ENCODE measurements at regions not wholly inside any gene's neighbourhood (a gene's known extent, or its start where the extent isn't known, plus 50 kb on each side); places are given as distances from the start of the nearest gene placed in this dataset.

- no peak for DNase-seq
Measured at GRCh38 chr6:169079650-169080049, 174.0 kb downstream of the THBS2 start.

DNA sequence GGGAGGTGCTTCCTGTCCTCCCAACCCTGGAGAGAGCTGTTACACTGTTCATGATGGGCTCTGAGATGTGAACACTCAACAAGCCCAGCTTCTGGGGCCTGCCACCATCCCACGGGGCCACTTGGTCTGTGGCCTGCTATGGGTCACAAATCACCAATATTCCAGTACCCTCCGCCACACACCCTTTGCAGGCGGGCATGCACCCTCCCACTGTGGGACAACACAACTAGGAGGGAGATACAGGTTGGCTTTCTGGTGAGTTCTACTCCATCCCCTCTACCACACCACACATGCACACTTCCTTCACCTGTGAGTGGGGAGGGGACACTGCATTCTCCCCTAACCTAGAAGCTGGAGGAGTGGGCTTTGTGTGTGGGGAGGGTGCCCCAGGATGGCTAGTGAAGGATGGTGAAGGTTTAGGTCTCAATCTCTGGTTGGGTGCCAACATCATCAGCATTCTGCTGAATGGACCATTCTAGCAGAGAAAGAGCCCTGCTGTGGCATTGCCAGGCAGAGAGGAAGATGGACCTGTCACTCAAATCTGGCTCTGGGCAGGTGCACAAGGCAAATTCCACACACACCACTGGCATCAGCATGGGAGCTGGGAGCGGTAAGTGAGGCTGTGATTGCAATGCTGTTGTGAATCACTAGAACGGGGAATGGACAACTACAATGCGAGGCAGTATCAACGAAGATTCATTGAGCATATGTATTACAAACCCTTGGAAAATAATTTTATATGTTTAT is 175.1 kb downstream of the THBS2 start:
- DNase-seq, result no peak

DNA sequence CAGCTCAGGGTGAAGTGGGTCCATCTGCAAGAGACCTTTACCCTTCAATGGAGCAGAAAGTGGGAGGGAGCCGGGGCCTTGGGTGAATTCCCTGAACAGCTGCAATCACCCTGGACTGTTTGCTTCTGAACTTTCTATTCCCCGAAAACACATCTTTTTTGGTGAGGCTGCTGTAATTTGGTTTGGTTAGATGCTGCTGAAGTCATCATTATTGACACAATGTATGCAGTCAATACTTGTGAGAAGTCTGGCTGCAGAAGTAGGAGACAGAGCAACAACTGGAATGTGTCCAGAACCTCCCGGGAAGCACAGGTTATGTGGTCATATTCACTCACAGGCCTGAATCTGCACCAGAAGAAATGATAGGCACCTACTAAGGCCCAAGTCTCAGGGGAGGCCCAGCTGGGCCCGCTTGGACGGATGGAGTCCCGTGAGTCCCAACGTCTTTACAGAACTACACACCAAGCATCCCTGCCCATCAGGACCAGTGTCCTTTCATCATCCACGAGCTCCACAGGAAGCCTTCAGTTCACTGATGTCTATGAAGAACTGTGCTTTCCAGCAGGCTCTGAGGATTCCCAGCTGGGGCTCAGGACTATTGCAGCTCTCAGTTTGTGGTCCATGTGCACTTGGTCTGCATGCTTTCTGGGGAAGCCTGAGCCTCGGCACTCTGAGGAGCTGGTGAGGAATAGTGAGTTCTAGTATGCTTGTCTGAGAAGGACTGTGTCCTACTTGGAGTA is 177.6 kb downstream of the THBS2 start:
- DNase-seq, result no peak

DNA sequence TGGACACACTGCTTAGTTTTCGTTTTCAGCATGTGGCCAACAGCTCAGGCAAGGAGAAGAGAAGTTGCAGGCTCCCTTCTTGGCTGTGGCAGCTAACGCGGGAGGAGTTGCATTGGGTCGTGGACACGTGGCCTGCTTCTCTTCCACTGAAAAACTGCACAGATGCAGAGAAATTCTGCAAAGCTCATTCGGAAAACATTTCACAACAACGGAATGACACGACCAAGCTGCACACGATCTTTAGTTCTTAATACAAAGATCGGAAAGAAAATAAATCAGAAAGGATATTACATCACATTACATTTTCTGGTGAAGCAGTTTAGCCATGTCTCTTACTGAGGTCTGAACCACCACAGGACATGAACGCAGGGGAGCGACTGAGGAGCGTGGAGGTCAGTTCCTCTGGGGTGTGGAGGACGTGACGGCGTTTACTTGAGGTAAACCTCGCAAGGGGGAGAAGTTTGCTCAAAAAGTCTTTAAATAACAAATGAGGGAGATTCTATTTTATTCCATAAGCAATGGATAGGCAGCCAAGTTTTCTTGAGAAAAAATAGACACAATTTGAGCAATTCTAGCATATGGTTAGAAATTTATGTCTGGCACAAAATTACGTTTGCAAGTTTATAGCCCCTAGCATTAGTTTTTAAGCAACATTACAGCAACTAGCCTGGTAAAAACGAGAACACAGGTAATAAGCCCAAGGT is 178.3 kb downstream of the THBS2 start:
- no peak for DNase-seq

- no peak for DNase-seq
Measured at GRCh38 chr6:169074526-169074925, 179.1 kb downstream of the THBS2 start.

DNA sequence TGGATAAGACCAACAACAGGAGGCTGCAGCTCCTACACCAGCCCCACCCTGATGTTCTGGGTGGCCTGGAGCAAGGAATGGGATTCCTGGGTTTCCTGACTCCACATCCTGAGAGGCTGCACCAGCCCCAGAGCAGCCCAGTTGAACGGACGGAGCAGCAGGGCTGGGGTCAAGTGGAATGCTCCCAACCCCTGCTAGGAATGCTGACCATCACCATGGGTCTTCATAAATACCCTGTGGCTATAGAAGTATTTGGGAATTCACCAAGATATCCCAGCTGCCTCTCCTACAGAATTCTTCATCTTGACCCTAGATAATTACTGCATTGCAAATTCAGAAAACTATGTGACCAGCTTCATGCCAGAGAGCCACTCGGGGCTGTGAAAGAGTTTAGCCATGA is 180.3 kb downstream of the THBS2 start:
- DNase-seq, result no peak

- no peak for DNase-seq
Measured at GRCh38 chr6:169072127-169073042, 181.3 kb downstream of the THBS2 start.

GRCh38 chr6:169071394-169071793 is 182.3 kb downstream of the THBS2 start:
- DNase-seq, result no peak

GRCh38 chr6:169070506-169071176 is 183.0 kb downstream of the THBS2 start:
- no peak for DNase-seq

GRCh38 chr6:169069356-169069755 is 184.3 kb downstream of the THBS2 start:
- DNase-seq, result no peak

DNA sequence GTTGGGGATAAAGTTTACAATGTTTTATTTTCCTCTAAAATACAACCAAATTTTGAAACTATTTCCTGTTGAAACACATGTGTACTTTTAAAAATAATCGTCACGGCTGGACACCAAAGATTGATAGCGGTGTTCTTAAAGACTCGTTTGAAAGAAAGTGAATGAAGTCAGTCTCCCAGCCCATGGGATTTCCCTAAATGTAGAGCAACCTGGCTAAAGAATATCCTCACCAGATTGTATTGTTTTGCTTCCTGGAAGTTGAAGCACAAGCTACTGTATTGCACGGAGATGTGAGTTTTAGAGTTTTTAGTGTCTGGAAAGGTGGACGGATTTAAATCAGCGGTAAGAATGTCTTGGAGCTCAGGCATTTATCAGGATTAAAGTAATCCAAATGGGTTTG is 189.5 kb downstream of the THBS2 start:
- no peak for DNase-seq

DNA sequence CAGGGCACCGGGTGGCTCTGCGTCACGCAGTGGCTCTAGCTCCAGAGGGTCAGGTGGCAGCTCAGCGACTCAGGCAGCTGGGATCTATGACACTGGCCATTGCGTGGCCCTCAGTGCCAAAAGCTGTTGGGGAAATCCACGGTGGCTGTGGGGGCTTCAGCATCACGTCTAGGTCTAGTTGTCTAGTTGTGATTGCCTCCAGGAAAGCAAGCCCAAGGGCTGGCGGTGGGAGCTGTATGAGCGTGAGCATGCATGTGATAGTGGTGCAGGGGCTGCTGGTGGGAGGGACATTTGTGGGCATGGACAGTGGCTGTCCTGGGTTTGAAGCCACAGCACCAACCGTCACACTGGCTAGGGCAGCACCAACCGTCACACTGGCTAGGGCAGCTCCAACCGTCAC is 191.4 kb downstream of the THBS2 start:
- no peak for DNase-seq

GRCh38 chr6:169058634-169059033 is 195.0 kb downstream of the THBS2 start:
- DNase-seq, result no peak

- no peak for DNase-seq
Measured at GRCh38 chr6:169052462-169052861, 201.2 kb downstream of the THBS2 start.

- DNase-seq, result no peak
Measured at GRCh38 chr6:169051371-169051770, 202.3 kb downstream of the THBS2 start.

DNA sequence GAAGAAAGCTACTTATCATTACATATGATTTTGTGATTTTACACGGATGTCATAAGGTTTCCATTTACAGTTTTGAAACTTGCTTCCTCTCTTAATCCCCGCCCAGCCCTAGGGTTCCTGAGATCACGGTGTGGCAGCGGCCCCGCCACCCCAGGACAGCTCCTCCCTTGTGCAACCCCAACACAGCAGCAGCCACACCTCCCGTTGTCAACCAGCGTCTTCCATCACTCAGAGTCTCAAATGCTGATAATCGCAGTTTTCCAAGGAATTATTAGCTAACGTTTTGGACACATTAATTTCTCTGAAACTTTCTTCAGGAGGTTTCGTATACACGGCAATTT is 204.8 kb downstream of the THBS2 start:
- no peak for DNase-seq

DNA sequence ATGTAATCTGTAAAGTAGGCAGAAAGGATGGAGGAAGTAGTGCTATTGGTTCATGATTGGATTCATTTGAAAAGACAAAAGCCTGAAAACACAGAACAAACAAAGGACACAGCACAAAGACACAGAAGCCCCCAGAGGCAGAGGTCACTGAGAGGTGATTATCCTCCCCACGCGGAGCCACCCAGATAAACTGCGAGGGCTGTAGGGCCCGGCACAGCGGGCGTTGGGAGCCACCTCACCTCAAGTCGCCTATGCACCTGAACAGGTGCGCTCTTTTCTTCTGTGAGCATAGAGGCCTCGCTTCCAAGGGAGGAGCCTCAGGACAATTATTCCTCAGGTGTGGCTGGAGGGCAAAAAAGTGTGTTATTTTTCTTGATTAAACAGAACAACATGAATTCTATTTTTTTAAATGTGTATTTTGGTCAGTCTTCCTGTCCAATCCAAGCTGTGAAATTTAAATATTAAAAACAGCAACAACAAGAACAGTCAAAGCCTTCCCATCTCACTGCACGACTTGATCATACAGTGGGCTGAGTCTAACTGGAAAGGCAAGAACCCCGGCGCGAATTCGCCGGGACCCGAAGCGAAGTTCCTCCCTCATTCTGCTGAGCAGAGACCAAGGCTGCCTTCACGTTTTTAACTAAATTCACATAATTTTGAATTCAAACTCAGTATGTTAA is 205.3 kb downstream of the THBS2 start:
- DNase-seq, result no peak

- DNase-seq, result no peak
Measured at GRCh38 chr6:169047345-169047744, 206.3 kb downstream of the THBS2 start.

GRCh38 chr6:169046483-169047192 is 207.0 kb downstream of the THBS2 start:
- DNase-seq, result no peak

DNA sequence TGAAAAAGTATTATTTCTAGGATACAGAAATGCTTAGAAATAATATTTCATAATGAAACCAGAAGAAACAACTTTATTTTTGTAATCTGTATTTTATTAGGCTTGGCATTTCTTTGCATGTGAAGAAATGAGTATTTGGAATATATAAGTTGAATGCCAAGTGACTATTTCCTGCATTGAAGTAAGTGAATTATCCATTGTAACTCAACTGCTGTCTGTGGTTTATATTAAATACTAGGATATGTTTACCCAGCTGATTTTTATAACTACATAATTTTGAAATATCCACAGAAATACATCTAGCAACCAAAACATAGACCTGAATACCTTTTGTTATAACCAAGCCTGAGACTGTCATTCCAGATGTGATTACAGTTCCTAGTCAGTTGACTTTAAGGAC is 207.6 kb downstream of the THBS2 start:
- no peak for DNase-seq

- no peak for DNase-seq
Measured at GRCh38 chr6:169045486-169045885, 208.2 kb downstream of the THBS2 start.
